ENCODE measurements at regions not wholly inside any gene's neighbourhood (a gene's known extent, or its start where the extent isn't known, plus 50 kb on each side); places are given as distances from the start of the nearest gene placed in this dataset.
"Not testable (repeated sequence)": the region's sequence is repeated elsewhere in the genome, so short reads cannot be mapped to it uniquely, and the experiment has no call there.

DNA sequence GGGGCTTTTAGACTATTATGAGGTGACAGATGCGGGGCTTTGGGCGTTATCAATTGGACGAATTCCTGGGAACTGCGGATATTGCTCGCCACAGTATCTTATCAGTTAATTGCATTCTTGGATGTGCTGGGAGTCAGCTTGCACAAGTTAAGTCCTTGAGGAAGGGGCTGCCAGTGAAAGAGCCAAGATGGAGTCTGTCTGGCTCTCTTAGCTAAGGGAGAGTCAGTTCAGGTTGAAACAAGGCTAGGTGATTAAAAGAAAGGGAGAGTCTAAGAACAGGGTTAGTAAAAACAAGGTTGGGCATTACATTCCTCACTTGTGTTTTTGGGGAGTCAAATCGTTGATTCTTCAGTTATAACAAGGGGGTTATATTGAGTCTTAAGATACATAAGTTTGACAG, 162.5 kb upstream of the CCZ1B start:
- POLR2A ChIA-PET; H3K4me3 Mint-ChIP-seq; H3K27ac Mint-ChIP-seq; H3K4me1 Mint-ChIP-seq; H3K9me3 Mint-ChIP-seq; H3K36me3 Mint-ChIP-seq (ENCODE audit: low read depth); intact Hi-C loops (cut with micrococcal nuclease); CTCF ChIA-PET; DNase-seq; ATAC-seq (ENCODE audit: low read depth): not testable (repeated sequence)
- peaks cover 22% of the 10 kb centered on the region for H3K27me3 Mint-ChIP-seq

DNA sequence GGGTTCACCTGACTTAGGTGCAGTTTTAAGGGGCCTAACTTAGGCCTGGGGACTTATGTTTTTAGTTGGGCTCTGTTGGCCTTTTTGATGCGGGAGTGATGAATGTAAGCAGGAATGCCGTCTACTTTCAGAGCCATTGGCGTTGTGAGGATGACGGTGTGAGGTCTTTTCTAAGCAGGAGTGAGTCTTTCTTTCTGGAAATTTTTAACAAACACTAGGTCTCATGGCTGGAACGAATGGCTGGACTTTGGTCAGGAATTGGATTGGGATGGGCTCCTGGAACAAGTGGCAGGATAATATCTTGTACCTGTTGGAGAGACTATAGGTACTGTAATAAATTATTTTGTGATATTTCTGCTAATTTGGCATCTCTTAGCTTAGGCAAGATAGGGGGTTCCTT, 163.9 kb upstream of the CCZ1B start:
- ATAC-seq (ENCODE audit: low read depth); H3K36me3 Mint-ChIP-seq (ENCODE audit: low read depth); H3K9me3 Mint-ChIP-seq; intact Hi-C loops (cut with micrococcal nuclease); DNase-seq; POLR2A ChIA-PET; H3K27ac Mint-ChIP-seq; CTCF ChIA-PET; H3K4me3 Mint-ChIP-seq; H3K4me1 Mint-ChIP-seq: not testable (repeated sequence)
- H3K27me3 Mint-ChIP-seq: peaks cover 18% of the 10 kb centered on the region

DNA sequence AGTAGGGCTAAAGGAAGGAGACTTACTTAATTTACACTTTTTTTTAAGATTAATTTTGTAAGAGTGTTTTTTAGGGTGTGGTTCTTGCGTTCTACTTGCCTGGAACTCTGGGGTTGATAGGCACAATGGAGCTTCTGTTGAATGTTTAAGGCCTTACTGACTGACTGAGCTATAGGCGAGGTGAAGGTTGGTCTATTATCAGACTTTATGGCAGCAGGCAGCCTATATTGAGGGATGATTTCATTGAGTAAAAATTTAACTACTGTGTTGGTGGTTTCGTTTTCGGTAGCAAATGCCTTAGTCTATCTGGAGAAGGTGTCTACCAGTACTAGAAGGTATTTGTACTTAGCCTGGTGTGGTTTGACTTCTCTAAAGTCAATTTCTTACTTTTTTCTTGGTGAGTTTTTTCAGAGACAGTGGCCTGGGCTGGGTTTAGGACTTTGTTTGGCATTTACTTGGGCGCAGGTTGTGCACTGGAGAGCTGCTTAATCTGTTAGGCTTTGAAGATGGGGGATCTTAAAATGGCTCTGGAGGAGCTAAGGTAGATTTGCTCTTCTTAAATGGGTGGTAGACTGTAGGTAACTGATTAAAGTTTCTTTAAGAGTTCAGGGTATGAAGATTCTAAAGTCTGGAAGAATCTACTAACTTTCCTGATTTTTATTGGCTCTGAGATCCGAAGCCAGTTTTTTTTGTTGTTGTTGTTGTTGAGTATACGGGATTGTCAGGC, 164.5 kb upstream of the CCZ1B start:
- H3K27ac Mint-ChIP-seq; H3K4me3 Mint-ChIP-seq; intact Hi-C loops (cut with micrococcal nuclease); H3K9me3 Mint-ChIP-seq; DNase-seq; CTCF ChIA-PET; H3K36me3 Mint-ChIP-seq (ENCODE audit: low read depth); POLR2A ChIA-PET; H3K4me1 Mint-ChIP-seq; ATAC-seq (ENCODE audit: low read depth): not testable (repeated sequence)
- peaks cover 18% of the 10 kb centered on the region for H3K27me3 Mint-ChIP-seq

DNA sequence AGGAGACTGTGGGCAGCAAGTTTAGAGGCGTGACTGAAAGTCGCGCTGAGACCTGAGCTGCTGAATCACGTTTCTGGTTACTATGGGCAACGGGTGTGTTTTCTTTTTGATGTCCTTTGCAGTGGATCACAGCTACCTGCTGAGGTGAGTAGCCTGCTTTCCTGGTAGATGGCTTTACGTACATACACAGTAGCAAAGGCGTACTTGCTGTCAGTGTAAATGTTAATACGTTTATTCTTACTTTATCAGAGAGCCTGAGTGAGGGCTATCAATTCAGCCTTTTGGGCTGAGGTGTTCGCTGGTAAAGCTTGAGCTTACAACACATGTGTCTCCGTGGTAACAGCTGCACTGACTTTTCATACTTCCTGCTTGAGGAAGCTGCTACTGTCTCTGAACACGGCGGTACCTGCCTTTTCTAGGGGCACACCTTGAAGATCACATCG, 165.1 kb upstream of the CCZ1B start:
- ATAC-seq (ENCODE audit: low read depth); CTCF ChIA-PET; DNase-seq; H3K9me3 Mint-ChIP-seq; H3K36me3 Mint-ChIP-seq (ENCODE audit: low read depth); H3K27ac Mint-ChIP-seq; intact Hi-C loops (cut with micrococcal nuclease); POLR2A ChIA-PET; H3K4me3 Mint-ChIP-seq; H3K4me1 Mint-ChIP-seq: not testable (repeated sequence)
- H3K27me3 Mint-ChIP-seq: peaks cover 18% of the 10 kb centered on the region

DNA sequence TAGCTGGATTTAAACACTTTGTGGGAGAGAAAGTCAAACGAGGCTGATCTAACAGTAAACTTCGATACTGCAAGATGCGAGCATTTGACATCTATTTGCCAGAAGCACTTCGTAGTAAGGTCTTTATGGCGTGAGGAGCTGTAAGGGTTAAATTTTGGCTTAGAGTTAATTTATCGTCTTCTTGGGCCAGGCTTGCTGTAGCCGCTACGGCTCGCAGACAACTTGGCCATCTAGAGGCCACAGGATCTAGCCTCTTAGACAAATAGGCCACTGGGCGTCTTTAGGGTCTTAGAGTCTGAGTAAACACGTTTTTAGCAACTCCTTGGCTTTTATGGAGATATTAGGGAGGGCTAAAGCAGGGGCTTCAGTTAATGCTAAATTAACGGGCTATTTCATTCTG, 165.6 kb upstream of the CCZ1B start:
- H3K36me3 Mint-ChIP-seq (ENCODE audit: low read depth); POLR2A ChIA-PET; ATAC-seq (ENCODE audit: low read depth); H3K9me3 Mint-ChIP-seq; intact Hi-C loops (cut with micrococcal nuclease); CTCF ChIA-PET; H3K27ac Mint-ChIP-seq; H3K4me1 Mint-ChIP-seq; H3K4me3 Mint-ChIP-seq; DNase-seq: not testable (repeated sequence)
- peaks cover 18% of the 10 kb centered on the region for H3K27me3 Mint-ChIP-seq

DNA sequence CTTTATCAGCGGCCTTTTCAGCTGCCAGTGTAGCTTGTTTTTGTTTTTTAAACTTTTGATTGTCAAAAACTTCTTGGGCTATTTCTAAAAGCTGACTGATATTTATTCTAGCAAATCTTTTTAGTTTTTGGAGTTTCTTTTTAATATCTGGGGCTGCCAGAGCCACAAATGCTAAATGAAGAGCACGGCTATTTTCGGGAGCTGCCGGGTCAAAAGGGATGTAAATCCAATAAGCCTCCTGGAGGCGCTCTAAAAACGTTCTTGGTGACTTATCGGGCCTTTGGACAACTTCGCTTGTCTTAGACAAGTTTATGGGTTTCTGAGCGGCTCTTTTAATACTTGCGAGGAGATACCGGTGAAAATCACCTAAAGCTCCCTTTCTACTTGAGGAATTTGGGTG, 166.1 kb upstream of the CCZ1B start:
- peaks cover 18% of the 10 kb centered on the region for H3K27me3 Mint-ChIP-seq
- ATAC-seq (ENCODE audit: low read depth); H3K27ac Mint-ChIP-seq; H3K36me3 Mint-ChIP-seq (ENCODE audit: low read depth); CTCF ChIA-PET; H3K9me3 Mint-ChIP-seq; H3K4me3 Mint-ChIP-seq; intact Hi-C loops (cut with micrococcal nuclease); POLR2A ChIA-PET; H3K4me1 Mint-ChIP-seq; DNase-seq: not testable (repeated sequence)

DNA sequence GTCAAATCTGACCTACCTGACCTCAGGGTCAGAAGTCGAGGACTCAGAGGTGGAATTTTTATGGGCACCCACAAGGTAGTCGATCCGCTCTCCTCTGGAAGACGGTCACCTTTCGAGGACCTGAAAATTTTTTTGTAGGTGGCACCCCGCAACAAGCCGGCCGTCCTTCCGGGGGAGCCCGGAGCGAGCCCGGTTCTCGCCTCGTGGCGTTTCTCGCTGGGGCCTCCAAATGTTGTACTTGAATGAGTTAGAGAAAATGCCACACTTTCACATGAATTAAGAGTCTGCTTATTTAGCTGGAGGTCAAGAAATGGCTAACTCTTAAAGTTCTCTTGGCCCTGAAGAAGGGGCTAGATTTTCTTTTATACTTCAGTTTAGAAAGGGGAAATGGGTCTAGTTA, 169.0 kb upstream of the CCZ1B start:
- CTCF ChIA-PET; intact Hi-C loops (cut with micrococcal nuclease); H3K36me3 Mint-ChIP-seq (ENCODE audit: low read depth); H3K4me1 Mint-ChIP-seq; H3K27ac Mint-ChIP-seq; POLR2A ChIA-PET; ATAC-seq (ENCODE audit: low read depth); H3K4me3 Mint-ChIP-seq; DNase-seq; H3K9me3 Mint-ChIP-seq: not testable (repeated sequence)
- peaks cover 21% of the 10 kb centered on the region for H3K27me3 Mint-ChIP-seq

DNA sequence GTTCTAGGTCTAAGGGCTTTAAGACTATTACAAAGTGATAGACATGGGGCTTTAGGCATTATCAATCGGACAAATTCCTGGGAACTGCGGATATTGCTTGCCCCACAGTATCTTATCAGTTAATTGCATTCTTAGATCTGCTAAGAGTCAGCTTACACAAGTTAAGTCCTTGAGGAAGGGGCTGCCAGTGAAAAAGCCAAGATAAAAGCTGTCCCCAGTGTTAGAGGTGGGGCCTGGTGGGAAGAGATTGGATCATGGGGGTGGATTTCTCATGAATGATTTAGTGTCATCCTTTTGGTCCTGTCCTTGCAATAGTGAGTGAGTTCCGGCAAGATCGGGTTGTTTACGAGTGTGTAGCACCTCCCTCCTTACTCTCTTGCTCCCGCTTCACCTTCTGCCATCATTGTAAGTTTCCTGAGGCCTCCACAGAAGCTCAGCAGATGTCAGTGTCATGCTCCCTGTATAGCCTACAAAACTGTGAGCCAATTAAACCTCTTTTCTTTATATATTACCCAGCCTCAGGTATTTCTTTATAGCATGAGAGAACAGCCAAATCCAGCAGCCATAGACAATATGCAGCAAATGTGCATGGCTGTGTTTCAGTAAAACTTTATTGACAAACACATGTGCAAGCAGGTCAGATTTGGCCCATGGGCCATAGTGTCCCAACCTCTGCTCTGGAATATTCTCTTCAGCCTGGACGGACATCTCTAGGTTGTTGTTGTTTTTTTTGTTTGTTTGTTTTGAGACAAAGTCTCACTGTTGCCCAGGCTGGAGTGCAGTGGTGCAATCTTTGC, 169.6 kb upstream of the CCZ1B start:
- intact Hi-C loops (cut with micrococcal nuclease); H3K4me1 Mint-ChIP-seq; CTCF ChIA-PET; H3K4me3 Mint-ChIP-seq; H3K27ac Mint-ChIP-seq; DNase-seq; ATAC-seq (ENCODE audit: low read depth); H3K36me3 Mint-ChIP-seq (ENCODE audit: low read depth); H3K9me3 Mint-ChIP-seq; POLR2A ChIA-PET: not testable (repeated sequence)
- peaks cover 24% of the 10 kb centered on the region for H3K27me3 Mint-ChIP-seq

DNA sequence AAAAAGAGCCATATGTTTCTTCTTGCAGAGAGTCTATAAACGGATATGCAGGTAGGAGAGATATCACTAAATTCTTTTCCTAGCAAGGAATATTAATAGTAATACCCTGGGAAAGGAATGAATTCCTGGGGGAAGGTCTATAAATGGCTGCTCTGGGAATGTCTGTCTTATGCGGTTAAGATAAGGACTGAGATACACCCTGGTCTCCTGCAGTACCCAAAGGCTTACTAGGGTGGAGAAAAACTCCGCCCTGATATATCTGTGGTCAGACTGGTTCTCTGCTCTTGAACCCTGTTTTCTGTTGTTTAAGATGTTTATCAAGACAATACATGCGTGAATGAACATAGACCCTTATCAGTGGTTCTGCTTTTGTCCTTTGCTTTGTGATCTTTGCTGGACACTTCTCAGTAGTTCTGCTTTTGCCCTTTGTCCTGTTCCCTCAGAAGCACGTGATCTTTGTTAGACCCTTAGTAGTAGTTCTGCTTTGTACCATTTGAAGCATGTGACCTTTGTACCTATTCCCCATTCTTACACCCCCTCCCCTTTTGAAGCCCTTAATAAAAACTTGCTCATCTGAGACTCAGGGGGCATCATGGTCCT, 173.1 kb upstream of the CCZ1B start:
- CTCF ChIA-PET; H3K4me3 Mint-ChIP-seq; H3K4me1 Mint-ChIP-seq; ATAC-seq (ENCODE audit: low read depth); H3K27ac Mint-ChIP-seq; H3K36me3 Mint-ChIP-seq (ENCODE audit: low read depth); intact Hi-C loops (cut with micrococcal nuclease); H3K9me3 Mint-ChIP-seq; DNase-seq; POLR2A ChIA-PET: not testable (repeated sequence)
- peaks cover 20% of the 10 kb centered on the region for H3K27me3 Mint-ChIP-seq

All from activated B cell treated with CpG ODN at 0.5 μM for 24 hours (primary cell).